ENCODE measurements at regions not wholly inside any gene's neighbourhood (a gene's known extent, or its start where the extent isn't known, plus 50 kb on each side); places are given as distances from the start of the nearest gene placed in this dataset.

- DNase-seq (ENCODE audit: low read depth in 2 of 3, low spot score in 2 of 3): no peak
These were observed 543.0 kb upstream of the FZD8 start for GRCh38 chr10:36185097-36185496.

GRCh38 chr10:36183726-36184125, 541.6 kb upstream of the FZD8 start:
- no peak for DNase-seq (ENCODE audit: low read depth in 2 of 3, low spot score in 2 of 3)

- DNase-seq (ENCODE audit: low read depth in 2 of 3, low spot score in 2 of 3): no peak
These were observed 541.0 kb upstream of the FZD8 start for GRCh38 chr10:36183056-36183455.

DNA sequence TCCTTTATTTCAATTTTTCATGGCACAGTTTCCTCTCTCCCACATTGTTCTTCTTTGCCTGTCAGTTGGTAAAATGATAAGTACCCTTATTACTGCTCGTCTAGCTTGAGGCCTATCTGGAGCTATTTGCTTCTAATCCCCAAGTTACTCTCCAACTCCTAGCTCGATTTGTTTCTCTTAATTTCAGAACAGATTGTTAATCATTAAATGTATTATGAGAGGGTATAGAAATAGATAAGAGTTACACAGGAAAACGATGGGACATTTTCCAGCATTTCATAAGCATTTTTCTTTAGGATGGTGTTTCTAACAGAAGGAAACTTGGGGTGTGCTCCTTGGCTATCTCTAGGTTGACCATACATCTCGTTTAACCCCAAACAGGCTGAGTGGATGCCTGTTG, 540.5 kb upstream of the FZD8 start:
- no peak for DNase-seq (ENCODE audit: low read depth in 2 of 3, low spot score in 2 of 3)

DNA sequence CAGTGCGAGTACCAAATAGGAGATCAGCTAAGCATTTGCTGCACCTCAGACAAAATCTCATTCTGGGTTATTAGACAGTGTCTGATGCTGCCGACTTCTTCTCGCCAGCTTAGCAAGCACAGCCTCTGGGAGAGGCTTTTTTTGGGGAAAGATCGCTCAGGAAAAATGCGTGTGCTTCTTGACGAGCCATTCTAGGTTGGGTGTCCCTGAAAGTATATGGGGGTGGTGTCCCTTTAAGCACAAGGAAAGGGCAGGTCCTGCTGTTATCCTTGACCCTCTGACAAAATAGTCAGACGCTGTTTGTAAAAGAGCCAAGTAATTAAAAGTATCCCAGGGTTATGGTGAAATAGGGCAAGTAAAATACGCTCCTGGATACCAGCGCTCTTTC, 540.1 kb upstream of the FZD8 start:
- no peak for DNase-seq (ENCODE audit: low read depth in 2 of 3, low spot score in 2 of 3)

- DNase-seq (ENCODE audit: low read depth in 2 of 3, low spot score in 2 of 3): no peak
These were observed 539.5 kb upstream of the FZD8 start for GRCh38 chr10:36181426-36182178.

GRCh38 chr10:36178616-36179015, 536.5 kb upstream of the FZD8 start:
- no peak for DNase-seq (ENCODE audit: low read depth in 2 of 3, low spot score in 2 of 3)

DNA sequence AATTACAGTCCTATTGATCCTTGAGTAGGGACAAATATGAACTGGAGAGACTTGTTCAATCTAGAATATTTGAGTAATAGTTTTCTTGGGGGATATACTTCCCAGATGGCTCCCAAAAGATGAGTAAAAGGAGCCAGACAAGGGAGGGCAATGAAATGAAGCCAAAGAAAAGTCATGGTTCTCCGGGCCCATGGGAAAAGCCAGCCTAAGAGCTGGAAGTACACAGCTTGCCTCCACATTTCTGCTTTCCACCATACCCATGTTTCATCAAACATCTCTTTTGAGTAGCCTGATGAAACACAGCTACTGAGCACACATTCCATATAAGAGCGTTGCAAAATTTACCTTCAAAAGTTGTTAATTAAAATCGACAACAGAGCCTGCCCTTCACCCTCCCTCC, 535.0 kb upstream of the FZD8 start:
- no peak for DNase-seq (ENCODE audit: low read depth in 2 of 3, low spot score in 2 of 3)

- no peak for DNase-seq (ENCODE audit: low read depth in 2 of 3, low spot score in 2 of 3)
These were observed 533.9 kb upstream of the FZD8 start for GRCh38 chr10:36175954-36176353.

- DNase-seq (ENCODE audit: low read depth in 2 of 3, low spot score in 2 of 3): no peak
These were observed 531.3 kb upstream of the FZD8 start for GRCh38 chr10:36173364-36173763.

DNA sequence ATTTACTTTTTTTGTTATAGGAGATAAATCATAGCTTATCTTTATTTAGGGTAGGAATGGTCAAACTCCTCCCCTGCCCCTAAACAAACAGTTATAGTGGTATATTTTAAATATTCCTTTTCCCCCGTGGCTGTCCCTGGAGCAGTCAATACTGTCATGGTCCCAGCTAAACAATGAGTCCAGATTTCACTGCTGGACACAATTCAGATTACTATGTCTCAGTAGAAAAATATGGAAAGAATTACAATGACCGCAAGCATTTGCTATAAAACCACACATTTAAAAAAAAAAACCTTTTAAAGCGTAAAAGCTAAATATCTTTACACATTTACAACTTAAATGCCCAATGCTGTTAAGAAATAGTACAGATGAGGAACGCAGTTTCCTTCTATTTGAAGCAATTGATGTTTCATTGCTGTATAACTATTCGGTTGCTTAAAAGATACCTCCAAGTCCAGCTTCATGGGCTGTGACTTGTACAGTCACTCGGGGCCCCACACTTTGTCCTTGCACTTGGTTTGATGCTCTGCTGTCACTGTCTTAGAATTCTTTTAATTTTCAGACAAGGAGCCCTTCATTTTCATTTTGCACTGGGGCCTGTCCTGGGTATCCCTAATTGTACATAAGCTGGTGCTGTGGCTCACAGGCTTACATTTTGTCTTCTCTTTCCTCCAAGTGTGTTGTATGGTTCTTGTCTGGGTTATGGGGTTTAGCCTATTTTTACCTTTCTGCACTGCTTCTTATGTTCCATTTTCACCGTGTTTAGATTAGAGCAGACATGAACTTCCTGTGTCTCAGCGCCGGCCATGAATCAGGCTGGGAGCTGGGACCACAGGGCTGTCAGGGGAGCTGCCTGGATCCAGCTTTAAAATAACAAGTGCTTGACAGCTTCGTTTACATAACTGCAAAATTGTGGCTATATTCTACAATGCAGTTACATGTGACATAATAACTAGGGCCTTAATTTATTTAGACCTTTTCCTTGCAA, 530.2 kb upstream of the FZD8 start:
- no peak for DNase-seq (ENCODE audit: low read depth in 2 of 3, low spot score in 2 of 3)

GRCh38 chr10:36171556-36171952, 529.5 kb upstream of the FZD8 start:
- DNase-seq (ENCODE audit: low read depth in 2 of 3, low spot score in 2 of 3): no peak

- no peak for DNase-seq (ENCODE audit: low read depth in 2 of 3, low spot score in 2 of 3)
These were observed 528.9 kb upstream of the FZD8 start for GRCh38 chr10:36170943-36171501.

DNA sequence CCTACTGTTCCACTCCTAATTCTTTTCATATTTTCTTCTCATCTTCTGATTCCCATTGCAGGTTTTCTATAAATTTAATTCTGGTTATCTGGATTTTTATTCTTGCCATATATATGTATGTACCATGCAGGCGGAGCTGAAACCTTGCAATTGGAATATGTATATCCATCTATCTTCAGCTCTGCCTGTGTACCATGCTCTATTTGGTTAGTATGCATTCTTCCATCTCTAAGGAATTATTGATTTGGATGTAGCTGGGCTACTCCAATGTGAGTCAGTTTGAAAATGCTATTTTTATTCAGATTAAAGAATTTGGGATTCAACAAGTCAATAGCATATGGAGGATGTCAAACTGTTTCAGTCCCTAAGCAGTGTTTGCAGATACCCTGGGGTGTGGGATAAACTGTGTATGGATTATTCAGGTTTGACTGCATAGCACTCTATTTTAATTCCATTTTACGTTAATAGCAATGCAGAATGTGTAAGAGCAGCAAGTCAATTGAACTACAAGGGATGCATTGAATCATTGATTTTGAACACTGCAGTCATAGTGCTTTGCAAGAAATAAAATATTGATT, 528.1 kb upstream of the FZD8 start:
- no peak for DNase-seq (ENCODE audit: low read depth in 2 of 3, low spot score in 2 of 3)

DNA sequence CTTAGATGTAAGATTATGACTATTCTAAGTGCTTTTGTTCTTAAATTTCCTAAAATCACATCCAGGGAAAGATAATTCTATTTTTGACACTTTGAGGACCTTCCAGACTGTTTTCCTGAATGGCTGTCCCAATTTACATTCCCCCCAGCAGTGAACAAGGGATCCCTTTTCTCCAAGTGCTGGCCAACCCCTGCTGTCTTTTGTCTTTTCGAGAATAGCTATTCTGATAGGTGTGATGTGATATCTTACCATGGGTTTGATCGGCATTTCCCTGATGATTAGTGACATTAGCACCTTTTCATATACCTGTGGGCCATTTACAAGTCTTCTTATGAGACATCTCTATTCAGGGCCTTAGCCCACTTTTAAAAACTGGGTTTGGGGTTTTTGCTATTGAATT, 526.7 kb upstream of the FZD8 start:
- DNase-seq (ENCODE audit: low read depth in 2 of 3, low spot score in 2 of 3): no peak

DNA sequence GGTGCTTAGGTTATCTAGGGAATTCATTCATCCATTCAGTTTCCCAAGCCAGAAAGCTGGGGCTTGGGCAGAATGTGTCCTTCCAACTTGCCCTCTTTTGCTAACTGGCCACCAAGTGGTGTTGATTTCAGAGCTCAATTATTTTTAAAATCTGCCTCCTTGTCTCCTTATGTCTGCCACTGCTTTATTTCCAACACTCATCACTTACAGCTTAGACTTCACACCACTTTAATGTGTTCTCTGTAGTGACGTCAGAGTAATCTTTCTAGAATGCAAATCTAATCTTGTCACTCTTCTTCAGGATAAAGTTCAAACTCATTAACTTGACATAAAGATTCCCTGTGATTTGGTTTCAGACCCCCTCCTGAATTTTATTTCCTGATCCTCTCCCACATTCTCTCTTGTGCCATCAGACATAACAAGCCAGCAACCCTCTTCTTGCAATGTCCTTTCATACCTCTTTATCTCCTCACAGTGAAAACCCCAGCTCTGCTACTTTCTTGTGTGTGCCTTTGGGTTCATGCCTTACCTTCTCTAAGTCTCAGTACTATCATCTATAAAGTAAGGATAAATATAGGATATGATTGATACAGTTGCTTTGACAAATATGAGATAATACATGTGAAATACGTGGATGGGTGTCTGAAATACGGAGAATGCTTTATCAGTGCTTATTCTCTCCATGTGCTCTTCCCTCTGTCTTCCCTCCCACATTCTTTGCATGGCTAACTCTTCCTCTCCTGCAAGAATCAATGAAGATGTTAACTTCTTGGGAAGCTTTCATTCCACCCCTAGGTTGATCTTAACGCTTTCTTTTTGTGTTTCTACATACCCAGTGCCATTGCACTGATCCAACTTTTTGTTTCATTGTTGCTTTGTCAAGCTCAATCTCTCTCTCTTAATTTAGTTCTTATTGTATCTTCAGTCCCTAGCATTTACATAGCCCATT, 522.7 kb upstream of the FZD8 start:
- DNase-seq (ENCODE audit: low read depth in 2 of 3, low spot score in 2 of 3): no peak

DNA sequence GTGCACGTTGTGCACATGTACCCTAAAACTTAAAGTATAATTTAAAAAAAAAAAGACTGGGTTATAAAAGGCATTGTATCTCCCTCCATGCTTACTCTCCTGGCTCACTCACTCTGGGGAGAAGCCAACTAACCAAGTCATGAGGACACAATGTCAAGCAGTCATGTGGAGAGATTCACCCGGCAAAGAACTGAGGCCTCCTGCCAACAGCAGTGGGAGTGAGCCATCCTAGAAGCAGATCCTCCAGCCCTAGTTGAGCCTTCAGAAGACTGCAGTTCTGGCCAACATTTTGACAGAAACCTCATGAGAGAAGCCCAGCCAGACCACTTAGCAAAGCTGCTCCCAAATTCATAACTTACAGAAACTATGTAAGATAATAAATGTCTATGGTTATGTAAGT, 521.7 kb upstream of the FZD8 start:
- no peak for DNase-seq (ENCODE audit: low read depth in 2 of 3, low spot score in 2 of 3)

DNA sequence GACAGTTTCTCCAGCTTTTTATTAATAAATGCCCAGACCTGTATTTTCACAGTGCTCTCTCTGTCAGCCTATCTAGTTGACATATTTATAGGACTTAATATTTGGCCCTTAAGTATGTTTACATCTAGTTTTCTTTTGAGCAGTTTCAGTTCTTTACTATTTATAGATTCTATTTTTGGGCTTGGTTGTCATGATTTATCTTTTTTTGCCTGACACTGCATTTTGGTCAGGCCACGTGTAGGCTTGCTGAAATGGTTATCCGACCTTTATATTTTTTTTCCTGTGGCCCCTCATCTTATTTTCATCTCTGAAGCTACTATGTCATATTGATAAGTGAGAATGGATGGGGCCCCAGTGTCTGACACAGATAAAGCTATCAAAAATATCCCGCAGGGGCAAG, 515.4 kb upstream of the FZD8 start:
- DNase-seq (ENCODE audit: low read depth in 2 of 3, low spot score in 2 of 3): no peak

GRCh38 chr10:36148207-36148606, 506.1 kb upstream of the FZD8 start:
- no peak for DNase-seq (ENCODE audit: low read depth in 2 of 3, low spot score in 2 of 3)

- no peak for DNase-seq (ENCODE audit: low read depth in 2 of 3, low spot score in 2 of 3)
These were observed 505.4 kb upstream of the FZD8 start for GRCh38 chr10:36147529-36147928.

Data from activated CD8-positive, alpha-beta memory T cell treated with anti-CD3 and anti-CD28 coated beads for 48 hours (primary cell).